Mammary epithelial cell (primary cell): ENCODE measurements at regions not wholly inside any gene's neighbourhood (a gene's known extent, or its start where the extent isn't known, plus 50 kb on each side); places are given as distances from the start of the nearest gene placed in this dataset.

Experiments
- CTCF ChIP-seq, 2 donors: IDR thresholded peaks in 1 of 2; conservative IDR thresholded peaks in 1 of 2; 2 replicates each; pipeline ENCODE4 v1.5.1; 2011 to 2012; ENCODE audit warnings: inconsistent platforms in 2 of 2, low read length in 2 of 2, mild to moderate bottlenecking in 2 of 2, control low read depth in 1 of 2, low read depth in 1 of 2; ENCODE audit not compliant: insufficient read depth in 1 of 2; ENCODE audit errors: extremely low read depth in 1 of 2
- EZH2 ChIP-seq: IDR thresholded peaks from 2 replicates; pipeline ENCODE4 v1.6.1; 2012; ENCODE audit warnings: low read length, inconsistent platforms, borderline replicate concordance

DNA sequence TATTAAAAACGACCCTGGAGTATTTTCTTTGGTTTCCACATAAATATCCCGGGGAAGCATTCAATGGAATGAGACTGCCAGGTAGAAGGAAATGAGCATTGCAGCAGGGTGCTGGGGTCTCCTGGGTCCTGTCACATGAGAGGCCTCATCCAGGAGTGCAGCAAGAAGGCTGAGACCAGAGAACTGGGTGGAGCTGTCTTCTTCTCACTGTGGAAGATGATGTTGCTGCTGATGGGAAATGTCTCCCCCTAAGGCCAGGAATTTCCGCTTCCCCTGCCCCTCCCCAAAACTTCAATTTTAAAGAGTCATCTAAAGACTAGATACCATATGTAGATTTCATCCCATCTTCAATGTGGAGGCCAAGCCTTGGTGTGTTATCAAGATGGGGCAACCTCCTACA lies 95.2 kb upstream of the SIX2 start:
- no peak for TF ChIP-seq CTCF (conservative IDR thresholded peaks at IDR 0.05 in 1 of 2, IDR thresholded peaks at IDR 0.05 in 1 of 2; ENCODE audit: extremely low read depth in 1 of 2, insufficient read depth in 1 of 2, low read depth in 1 of 2, low read length in 2 of 2)
- TF ChIP-seq EZH2: no peak
